KMS-11 (cell line): ENCODE measurements at regions not wholly inside any gene's neighbourhood (a gene's known extent, or its start where the extent isn't known, plus 50 kb on each side); places are given as distances from the start of the nearest gene placed in this dataset.

Experiments used
- H2AFZ ChIP-seq: fragments of 200-600 bp; sonication (generic); 2 replicates; pipeline ENCODE4 v1.6.1; 2016; ENCODE audit warnings: antibody characterized with exemption, mixed run types, low read depth
- H3K27ac ChIP-seq: fragments of 200-600 bp; sonication (generic); 2 replicates; pipeline ENCODE4 v1.6.1; 2016; ENCODE audit warnings: mild to moderate bottlenecking, mixed run types
- H3K27me3 ChIP-seq: fragments of 200-600 bp; sonication (generic); 2 replicates; pipeline ENCODE4 v1.6.1; 2017; ENCODE audit warnings: mild to moderate bottlenecking, low read depth, mixed run types, moderate library complexity; ENCODE audit not compliant: insufficient read depth
- H3K36me3 ChIP-seq: fragments of 200-600 bp; sonication (generic); 2 replicates; pipeline ENCODE4 v1.6.1; 2017; ENCODE audit warnings: mild to moderate bottlenecking, mixed run types; ENCODE audit not compliant: insufficient read depth
- H3K4me1 ChIP-seq: fragments of 200-600 bp; sonication (generic); 2 replicates; pipeline ENCODE4 v1.6.1; 2016; ENCODE audit warnings: mild to moderate bottlenecking, low read depth, mixed run types; ENCODE audit not compliant: poor library complexity, severe bottlenecking
- H3K4me2 ChIP-seq: fragments of 200-600 bp; sonication (generic); 2 replicates; pipeline ENCODE4 v1.7.0; 2016; ENCODE audit warnings: mild to moderate bottlenecking, mixed run types
- H3K4me3 ChIP-seq: fragments of 200-600 bp; sonication (generic); IDR thresholded peaks from 2 replicates; pipeline ENCODE4 v1.6.1; 2017; ENCODE audit warnings: low read depth, low read length, mixed read lengths; ENCODE audit not compliant: insufficient read depth
- H3K79me2 ChIP-seq: fragments of 200-600 bp; sonication (generic); 2 replicates; pipeline ENCODE4 v1.6.1; 2016; ENCODE audit warnings: low read depth, mixed run types; ENCODE audit not compliant: insufficient read depth
- H3K9ac ChIP-seq: fragments of 200-600 bp; sonication (generic); 2 replicates; pipeline ENCODE4 v1.6.1; 2016; ENCODE audit warnings: mild to moderate bottlenecking, mixed run types
- H4K20me1 ChIP-seq: fragments of 200-600 bp; sonication (generic); 2 replicates; pipeline ENCODE4 v1.6.1; 2016; ENCODE audit warnings: mild to moderate bottlenecking, mixed run types; ENCODE audit not compliant: insufficient read depth
- CTCF ChIP-seq: fragments of 200-600 bp; sonication (generic); conservative IDR thresholded peaks from 2 replicates; pipeline ENCODE4 v1.6.1; 2017; ENCODE audit warnings: low read depth, mild to moderate bottlenecking, antibody characterized with exemption, low read length, moderate library complexity, mixed read lengths

- H4K20me1 ChIP-seq = no peaks in the 10 kb centered on the region
- no peak overlapping the region for H2AFZ ChIP-seq
- H3K4me3 ChIP-seq = no peak overlapping the region
- H3K79me2 ChIP-seq = no peaks in the 10 kb centered on the region
- H3K4me2 ChIP-seq = no peak overlapping the region
- no peak for TF ChIP-seq CTCF
- H3K9ac ChIP-seq = no peak overlapping the region
- peaks cover 7% of the 10 kb centered on the region for H3K4me1 ChIP-seq
- H3K27me3 ChIP-seq = no peaks in the 10 kb centered on the region
- no peak overlapping the region for H3K27ac ChIP-seq
- no peaks in the 10 kb centered on the region for H3K36me3 ChIP-seq
Observed at GRCh38 chr6:17018425-17018824, 83.4 kb upstream of the STMND1 start.

- H3K4me3 ChIP-seq = no peak overlapping the region
- no peak overlapping the region for H2AFZ ChIP-seq
- no peaks in the 10 kb centered on the region for H4K20me1 ChIP-seq
- no peak overlapping the region for H3K4me2 ChIP-seq
- no peak for TF ChIP-seq CTCF
- H3K36me3 ChIP-seq = no peaks in the 10 kb centered on the region
- no peak overlapping the region for H3K27ac ChIP-seq
- H3K9ac ChIP-seq = no peak overlapping the region
- H3K27me3 ChIP-seq = no peaks in the 10 kb centered on the region
- peaks cover 7% of the 10 kb centered on the region for H3K4me1 ChIP-seq
- no peaks in the 10 kb centered on the region for H3K79me2 ChIP-seq
Observed at GRCh38 chr6:17017416-17017815, 84.4 kb upstream of the STMND1 start.

- H3K79me2 ChIP-seq = no peaks in the 10 kb centered on the region
- H3K9ac ChIP-seq = no peak overlapping the region
- H3K36me3 ChIP-seq = no peaks in the 10 kb centered on the region
- H3K4me1 ChIP-seq = peaks cover 7% of the 10 kb centered on the region
- no peaks in the 10 kb centered on the region for H3K27me3 ChIP-seq
- H3K4me2 ChIP-seq = no peak overlapping the region
- TF ChIP-seq CTCF = no peak
- no peak overlapping the region for H2AFZ ChIP-seq
- H4K20me1 ChIP-seq = no peaks in the 10 kb centered on the region
- no peak overlapping the region for H3K27ac ChIP-seq
- H3K4me3 ChIP-seq = no peak overlapping the region
Observed at GRCh38 chr6:17015551-17016381, 86.1 kb upstream of the STMND1 start.

GRCh38 chr6:17015144-17015543 lies 86.7 kb upstream of the STMND1 start:
- H3K79me2 ChIP-seq = no peaks in the 10 kb centered on the region
- H3K4me2 ChIP-seq = no peak overlapping the region
- no peaks in the 10 kb centered on the region for H4K20me1 ChIP-seq
- H2AFZ ChIP-seq = no peak overlapping the region
- no peaks in the 10 kb centered on the region for H3K36me3 ChIP-seq
- peaks cover 7% of the 10 kb centered on the region for H3K4me1 ChIP-seq
- TF ChIP-seq CTCF = no peak
- H3K9ac ChIP-seq = no peak overlapping the region
- H3K27me3 ChIP-seq = no peaks in the 10 kb centered on the region
- no peak overlapping the region for H3K4me3 ChIP-seq
- H3K27ac ChIP-seq = no peak overlapping the region
